Ramos (cell line): ENCODE measurements at regions not wholly inside any gene's neighbourhood (a gene's known extent, or its start where the extent isn't known, plus 50 kb on each side); places are given as distances from the start of the nearest gene placed in this dataset.
"Not testable (repeated sequence)": the region's sequence is repeated elsewhere in the genome, so short reads cannot be mapped to it uniquely, and the experiment has no call there.

Experiments used
- in situ Hi-C: fragments of 300-500 bp; cut with MboI; formaldehyde crosslinking; loops from one replicate; pipeline ENCODE4 v1.14.3; 2022; ENCODE audit warnings: low sequenced_read_pairs; ENCODE audit not compliant: unreplicated experiment

GRCh38 chr14:25358330-25358729 lies 308.4 kb upstream of the STXBP6 start:
- in situ Hi-C loops: no loop called here

- in situ Hi-C loops: no loop called here
Measured at GRCh38 chr14:25351269-25351668, 301.3 kb upstream of the STXBP6 start.

GRCh38 chr14:25350802-25351201 lies 300.9 kb upstream of the STXBP6 start:
- in situ Hi-C loops: no loop called here

- in situ Hi-C loops: no loop called here
Measured at GRCh38 chr14:25350021-25350420, 300.1 kb upstream of the STXBP6 start.

- in situ Hi-C loops: no loop called here
Measured at GRCh38 chr14:25349269-25349668, 299.3 kb upstream of the STXBP6 start.

- in situ Hi-C loops: no loop called here
Measured at GRCh38 chr14:25340882-25341281, 290.9 kb upstream of the STXBP6 start.

GRCh38 chr14:25322784-25323183 lies 272.8 kb upstream of the STXBP6 start:
- in situ Hi-C loops: no loop called here

GRCh38 chr14:25316007-25316406 lies 266.1 kb upstream of the STXBP6 start:
- in situ Hi-C loops: not testable (repeated sequence)

GRCh38 chr14:25308244-25308643 lies 258.3 kb upstream of the STXBP6 start:
- in situ Hi-C loops: no loop called here

GRCh38 chr14:25303934-25304333 lies 254.0 kb upstream of the STXBP6 start:
- in situ Hi-C loops: no loop called here

GRCh38 chr14:25298238-25298637 lies 248.3 kb upstream of the STXBP6 start:
- in situ Hi-C loops: no loop called here

GRCh38 chr14:25290154-25290553 lies 240.2 kb upstream of the STXBP6 start:
- in situ Hi-C loops: not testable (repeated sequence)

- in situ Hi-C loops: no loop called here
Measured at GRCh38 chr14:25274529-25274928, 224.6 kb upstream of the STXBP6 start.

GRCh38 chr14:25267186-25267585 lies 217.2 kb upstream of the STXBP6 start:
- in situ Hi-C loops: no loop called here

- in situ Hi-C loops: no loop called here
Measured at GRCh38 chr14:25259470-25259869, 209.5 kb upstream of the STXBP6 start.

- in situ Hi-C loops: no loop called here
Measured at GRCh38 chr14:25252793-25253192, 202.8 kb upstream of the STXBP6 start.

- in situ Hi-C loops: no loop called here
Measured at GRCh38 chr14:25250516-25250915, 200.6 kb upstream of the STXBP6 start.

- in situ Hi-C loops: no loop called here
Measured at GRCh38 chr14:25247609-25248008, 197.7 kb upstream of the STXBP6 start.

GRCh38 chr14:25246751-25247150 lies 196.8 kb upstream of the STXBP6 start:
- in situ Hi-C loops: no loop called here

- in situ Hi-C loops: no loop called here
Measured at GRCh38 chr14:25239170-25239569, 189.2 kb upstream of the STXBP6 start.

GRCh38 chr14:25237845-25238244 lies 187.9 kb upstream of the STXBP6 start:
- in situ Hi-C loops: no loop called here

GRCh38 chr14:25233613-25234012 lies 183.7 kb upstream of the STXBP6 start:
- in situ Hi-C loops: no loop called here

- in situ Hi-C loops: no loop called here
Measured at GRCh38 chr14:25231004-25231403, 181.1 kb upstream of the STXBP6 start.
